ENCODE measurements at regions not wholly inside any gene's neighbourhood (a gene's known extent, or its start where the extent isn't known, plus 50 kb on each side); places are given as distances from the start of the nearest gene placed in this dataset.

DNA sequence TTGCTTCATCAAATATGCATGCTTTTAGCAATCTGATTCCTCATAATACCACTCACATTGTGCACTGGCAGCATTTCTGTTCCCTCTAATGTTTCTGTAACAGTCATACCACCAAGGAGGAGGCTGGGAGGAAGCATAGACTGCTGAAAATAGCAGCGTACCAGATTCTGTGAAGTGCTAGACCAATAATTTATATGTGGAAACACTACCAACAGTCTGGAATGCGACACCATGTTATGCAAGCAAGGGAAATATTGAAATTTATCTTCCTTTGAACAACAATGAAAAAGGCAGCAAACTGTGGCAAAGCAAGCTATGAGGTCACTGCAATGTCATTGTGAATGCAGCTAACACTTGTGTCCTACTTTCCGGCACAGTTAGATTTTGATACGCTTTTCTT is 1388.0 kb downstream of the EFNB2 start:
- Mint-ChIP-seq H3K27me3 (peaks cover 4 to 9% of the 10 kb centered on the region in 2 donors), H3K36me3 (no peaks in the 10 kb centered on the region), H3K27ac (no peak overlapping the region), H3K4me3 (no peak overlapping the region), H3K4me1 (no peaks in the 10 kb centered on the region), H3K9me3 (no peaks in the 10 kb centered on the region)
- no CpG with 5 or more reads among the region's 4 CpGs for WGBS (ENCODE audit: insufficient coverage)
- ChIA-PET CTCF (no interaction called here), POLR2A (no interaction called here)
- Histone ChIP-seq H3K9me3 (no peaks in the 10 kb centered on the region), H3K4me1 (ENCODE audit: control insufficient read depth in 1 of 2, extremely low read depth in 1 of 2, insufficient read depth in 2 of 2, low read length in 2 of 2) (no peaks in the 10 kb centered on the region), H3K27ac (ENCODE audit: low read length) (no peak overlapping the region), H3K36me3 (ENCODE audit: control insufficient read depth in 2 of 2, extremely low read depth in 1 of 2, insufficient read depth in 1 of 2, low read length in 1 of 2) (no peaks in the 10 kb centered on the region), H3K4me3 (ENCODE audit: control insufficient read depth in 1 of 2, extremely low read depth in 1 of 2, low read length in 1 of 2) (no peak overlapping the region), H3K27me3 (replicated peaks in 1 of 2; ENCODE audit: control insufficient read depth in 2 of 2, extremely low read depth in 1 of 2, insufficient read depth in 2 of 2, low read length in 1 of 2) (no peaks in the 10 kb centered on the region)
- DNase-seq (no peak), ATAC-seq (replicated peaks in 1 of 4) (no peak)

DNA sequence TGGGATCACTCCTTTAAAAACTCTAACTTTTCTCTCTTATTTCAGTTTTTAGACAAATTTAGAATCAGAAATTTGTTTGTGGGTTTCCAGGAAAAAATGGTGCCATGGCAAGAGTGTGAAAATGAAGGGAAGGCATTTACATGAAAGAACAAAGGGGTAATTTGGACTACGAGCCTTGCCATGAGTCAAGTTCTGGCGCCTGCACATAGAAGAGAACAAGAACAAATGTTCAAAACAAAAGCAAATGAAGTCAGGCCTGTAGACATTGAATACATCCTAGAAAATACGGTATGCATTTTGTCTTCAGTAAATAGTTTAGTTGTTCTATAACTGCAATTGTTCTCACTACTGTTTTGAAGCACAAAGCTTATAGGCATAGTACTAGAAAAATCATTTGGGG is 1390.5 kb downstream of the EFNB2 start:
- Histone ChIP-seq H3K4me1 (ENCODE audit: control insufficient read depth in 1 of 2, extremely low read depth in 1 of 2, insufficient read depth in 2 of 2, low read length in 2 of 2) (no peaks in the 10 kb centered on the region), H3K27ac (ENCODE audit: low read length) (no peak overlapping the region), H3K4me3 (ENCODE audit: control insufficient read depth in 1 of 2, extremely low read depth in 1 of 2, low read length in 1 of 2) (no peak overlapping the region), H3K36me3 (ENCODE audit: control insufficient read depth in 2 of 2, extremely low read depth in 1 of 2, insufficient read depth in 1 of 2, low read length in 1 of 2) (no peaks in the 10 kb centered on the region), H3K9me3 (no peaks in the 10 kb centered on the region), H3K27me3 (replicated peaks in 1 of 2; ENCODE audit: control insufficient read depth in 2 of 2, extremely low read depth in 1 of 2, insufficient read depth in 2 of 2, low read length in 1 of 2) (no peaks in the 10 kb centered on the region)
- ATAC-seq (replicated peaks in 1 of 4) (no peak), DNase-seq (no peak)
- Mint-ChIP-seq H3K4me3 (no peak overlapping the region), H3K27me3 (peaks cover 0 to under 1% of the 10 kb centered on the region in 2 donors), H3K27ac (no peak overlapping the region), H3K4me1 (peaks cover 7 to 9% (median 8%) of the 10 kb centered on the region in 3 donors), H3K36me3 (no peaks in the 10 kb centered on the region), H3K9me3 (no peaks in the 10 kb centered on the region)
- 92% methylated on average over 2 of the region's 3 CpGs for WGBS (ENCODE audit: insufficient coverage)
- ChIA-PET POLR2A (no interaction called here), CTCF (no interaction called here)

DNA sequence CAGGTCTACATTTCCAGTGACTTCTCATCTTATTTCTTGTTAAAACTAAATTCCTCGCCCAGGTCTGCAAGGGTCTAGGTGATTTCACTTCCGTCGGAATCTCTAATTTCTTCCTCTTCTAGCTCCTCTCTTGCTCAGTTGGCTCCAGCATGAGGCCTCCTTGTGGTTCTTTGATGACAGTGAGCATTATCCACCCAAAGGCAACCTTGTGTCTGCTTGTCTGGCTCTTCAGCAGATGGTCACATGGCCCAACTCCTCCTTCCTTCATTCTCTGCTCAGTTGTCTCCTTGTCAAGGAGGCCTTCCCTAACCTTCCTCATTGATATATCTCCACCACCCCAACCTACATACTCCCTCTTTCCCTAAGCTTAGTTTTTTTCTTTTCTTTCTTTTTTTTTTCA is 1391.4 kb downstream of the EFNB2 start:
- Mint-ChIP-seq H3K27me3 (no peaks in the 10 kb centered on the region), H3K36me3 (no peaks in the 10 kb centered on the region), H3K4me3 (no peak overlapping the region), H3K9me3 (no peaks in the 10 kb centered on the region), H3K27ac (no peak overlapping the region), H3K4me1 (peaks cover 14 to 18% (median 16%) of the 10 kb centered on the region in 3 donors)
- peaks cover 2 to 3% of the 10 kb centered on the region in 2 experiments for H3K4me1 ChIP-seq (ENCODE audit: control insufficient read depth in 1 of 2, extremely low read depth in 1 of 2, insufficient read depth in 2 of 2, low read length in 2 of 2)
- DNase-seq (no peak), ATAC-seq (replicated peaks in 1 of 4) (no peak)
- no peak overlapping the region for H3K27ac ChIP-seq (ENCODE audit: low read length)
- no peak overlapping the region for H3K4me3 ChIP-seq (ENCODE audit: control insufficient read depth in 1 of 2, extremely low read depth in 1 of 2, low read length in 1 of 2)
- ChIA-PET CTCF (no interaction called here), POLR2A (no interaction called here)
- no peaks in the 10 kb centered on the region for H3K9me3 ChIP-seq
- no peaks in the 10 kb centered on the region for H3K27me3 ChIP-seq (replicated peaks in 1 of 2; ENCODE audit: control insufficient read depth in 2 of 2, extremely low read depth in 1 of 2, insufficient read depth in 2 of 2, low read length in 1 of 2)
- no peaks in the 10 kb centered on the region for H3K36me3 ChIP-seq (ENCODE audit: control insufficient read depth in 2 of 2, extremely low read depth in 1 of 2, insufficient read depth in 1 of 2, low read length in 1 of 2)
- WGBS (ENCODE audit: insufficient coverage), result 85% methylated on average over 2 of the region's 3 CpGs

DNA sequence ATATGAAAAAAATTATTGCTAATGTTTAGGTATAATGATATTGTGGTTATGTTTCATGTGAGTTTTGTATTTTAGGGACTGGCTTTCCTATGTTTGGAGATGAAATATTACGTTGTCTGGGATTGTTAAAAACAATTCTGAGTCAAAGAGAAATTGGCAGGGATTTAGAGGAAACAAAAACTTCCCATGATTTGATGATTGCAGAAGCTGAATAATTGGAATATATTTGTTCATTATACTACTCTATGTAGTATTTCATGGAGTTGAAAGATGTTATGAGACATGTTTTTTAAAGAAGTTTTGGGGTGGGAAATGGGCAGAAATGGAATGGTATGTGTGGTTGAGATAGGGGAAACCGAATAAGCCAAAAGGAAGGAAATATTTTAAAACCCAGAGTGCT is 1392.9 kb downstream of the EFNB2 start:
- WGBS (ENCODE audit: insufficient coverage), result no CpG with 5 or more reads among the region's 2 CpGs
- Histone ChIP-seq H3K9me3 (no peaks in the 10 kb centered on the region), H3K4me3 (ENCODE audit: control insufficient read depth in 1 of 2, extremely low read depth in 1 of 2, low read length in 1 of 2) (no peak overlapping the region), H3K27me3 (replicated peaks in 1 of 2; ENCODE audit: control insufficient read depth in 2 of 2, extremely low read depth in 1 of 2, insufficient read depth in 2 of 2, low read length in 1 of 2) (no peaks in the 10 kb centered on the region), H3K4me1 (ENCODE audit: control insufficient read depth in 1 of 2, extremely low read depth in 1 of 2, insufficient read depth in 2 of 2, low read length in 2 of 2) (peaks cover 4% of the 10 kb centered on the region in 2 experiments), H3K27ac (ENCODE audit: low read length) (no peak overlapping the region), H3K36me3 (ENCODE audit: control insufficient read depth in 2 of 2, extremely low read depth in 1 of 2, insufficient read depth in 1 of 2, low read length in 1 of 2) (no peaks in the 10 kb centered on the region)
- H3K4me3 Mint-ChIP-seq, result no peak overlapping the region
- no peak overlapping the region for H3K27ac Mint-ChIP-seq
- DNase-seq (no peak), ATAC-seq (replicated peaks in 1 of 4) (no peak)
- H3K4me1 Mint-ChIP-seq, result peaks cover 15 to 20% (median 19%) of the 10 kb centered on the region in 3 donors
- H3K27me3 Mint-ChIP-seq, result no peaks in the 10 kb centered on the region
- ChIA-PET CTCF (interaction anchor here in 1 of 2 donors (0.6 kb wide), 1 partner anchor 369 kb away, joined by 3 read pairs; no protein-coding TSS in a partner anchor), POLR2A (no interaction called here)
- H3K36me3 Mint-ChIP-seq, result no peaks in the 10 kb centered on the region
- H3K9me3 Mint-ChIP-seq, result no peaks in the 10 kb centered on the region

DNA sequence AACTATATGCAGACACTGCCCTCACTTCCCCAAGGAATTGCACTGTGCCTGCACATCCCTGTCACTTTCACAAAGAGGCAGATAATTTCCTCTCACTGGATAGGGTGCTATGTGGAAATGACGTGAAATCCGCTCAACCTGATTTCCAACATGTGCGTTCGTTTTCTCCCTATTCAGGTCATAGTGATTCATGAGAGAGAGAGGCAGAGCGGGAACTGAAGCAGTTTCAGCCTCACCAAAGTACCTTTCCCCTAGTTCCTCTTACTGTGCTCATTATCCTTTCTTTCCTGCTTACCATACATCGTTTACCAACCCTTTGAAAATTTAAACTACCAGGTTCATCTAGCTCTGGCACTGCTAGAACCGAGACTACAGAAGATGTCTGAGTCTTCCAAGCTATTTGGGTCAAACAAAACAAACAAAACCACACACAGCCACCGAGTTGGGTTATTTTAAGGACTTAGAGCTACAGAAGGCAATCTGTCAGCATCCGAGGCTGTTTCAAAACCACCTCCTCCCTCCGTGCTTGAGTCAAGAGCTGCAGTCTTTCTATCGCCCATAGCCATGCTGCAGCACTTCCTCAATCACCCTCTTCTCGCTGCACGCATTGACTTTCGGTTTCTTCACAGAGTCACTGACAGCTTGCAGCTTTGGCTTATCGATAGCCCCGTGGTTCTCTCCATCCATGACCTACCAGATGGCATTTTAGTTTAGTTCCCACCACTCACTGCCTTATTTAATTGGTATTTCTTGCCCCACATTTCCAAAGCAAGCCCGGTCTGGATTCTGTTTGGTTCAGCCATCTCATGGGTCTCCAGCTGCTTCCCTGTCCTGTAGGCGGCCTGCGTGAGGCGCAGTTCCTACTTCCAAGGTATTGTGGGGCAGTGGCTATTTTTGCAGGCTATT is 1395.8 kb downstream of the EFNB2 start:
- Histone ChIP-seq H3K27me3 (replicated peaks in 1 of 2; ENCODE audit: control insufficient read depth in 2 of 2, extremely low read depth in 1 of 2, insufficient read depth in 2 of 2, low read length in 1 of 2) (no peaks in the 10 kb centered on the region), H3K4me3 (ENCODE audit: control insufficient read depth in 1 of 2, extremely low read depth in 1 of 2, low read length in 1 of 2) (peak overlapping the region; percentile 64 to 74), H3K4me1 (ENCODE audit: control insufficient read depth in 1 of 2, extremely low read depth in 1 of 2, insufficient read depth in 2 of 2, low read length in 2 of 2) (peaks cover 4% of the 10 kb centered on the region in 2 experiments), H3K27ac (ENCODE audit: low read length) (peak overlapping the region; percentile 87), H3K36me3 (ENCODE audit: control insufficient read depth in 2 of 2, extremely low read depth in 1 of 2, insufficient read depth in 1 of 2, low read length in 1 of 2) (no peaks in the 10 kb centered on the region), H3K9me3 (no peaks in the 10 kb centered on the region)
- peaks cover 15 to 20% (median 19%) of the 10 kb centered on the region in 3 donors for H3K4me1 Mint-ChIP-seq
- under 1% methylated on average over 12 of the region's 20 CpGs for WGBS (ENCODE audit: insufficient coverage)
- peak; percentile 33 to 76 (median 51) for DNase-seq
- H3K4me3 Mint-ChIP-seq, result peak overlapping the region; percentile 81 to 91 (median 90)
- CTCF ChIA-PET, result interaction anchor here (0.6 to 1.3 kb wide), 6 partner anchors 33 to 1781 kb away, joined by 3 to 8 read pairs (median 3); no protein-coding TSS in a partner anchor
- H3K36me3 Mint-ChIP-seq, result no peaks in the 10 kb centered on the region
- POLR2A ChIA-PET, result interaction anchor here in 1 of 2 donors (0.6 kb wide), 1 partner anchor 219 kb away, joined by 3 read pairs; no protein-coding TSS in a partner anchor
- no peaks in the 10 kb centered on the region for H3K9me3 Mint-ChIP-seq
- H3K27me3 Mint-ChIP-seq, result no peaks in the 10 kb centered on the region
- peak; percentile 90 to 92 (median 92) for ATAC-seq (replicated peaks in 1 of 4)
- peak overlapping the region; percentile 98 to 99 for H3K27ac Mint-ChIP-seq

DNA sequence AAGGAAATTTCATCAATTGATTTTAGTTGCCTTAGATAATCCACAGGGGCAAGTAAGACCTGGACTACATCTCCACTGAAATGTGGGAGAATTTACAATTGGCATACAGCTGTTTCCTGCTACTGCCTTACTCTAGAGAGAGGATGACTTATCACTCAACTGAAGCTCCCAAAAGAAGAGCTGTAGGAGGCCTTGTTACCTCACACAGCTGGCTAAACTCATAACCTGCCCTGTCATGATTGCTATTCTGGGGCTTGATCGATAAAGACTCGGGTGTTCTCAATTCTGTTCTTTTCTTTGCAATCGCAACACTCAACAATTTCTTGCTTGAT is 1396.4 kb downstream of the EFNB2 start:
- ATAC-seq (replicated peaks in 1 of 4), result peak in 3 of 4 experiments; percentile 1 to 3 (median 2)
- peak overlapping the region; percentile 64 to 74 for H3K4me3 ChIP-seq (ENCODE audit: control insufficient read depth in 1 of 2, extremely low read depth in 1 of 2, low read length in 1 of 2)
- CTCF ChIA-PET, result interaction anchor here (1.0 to 1.3 kb wide), 2 partner anchors 63 kb away, joined by 3 to 6 read pairs; no protein-coding TSS in a partner anchor
- Mint-ChIP-seq H3K27me3 (no peaks in the 10 kb centered on the region), H3K9me3 (no peaks in the 10 kb centered on the region), H3K36me3 (no peaks in the 10 kb centered on the region), H3K4me1 (peaks cover 15 to 20% (median 19%) of the 10 kb centered on the region in 3 donors), H3K4me3 (peak overlapping the region; percentile 81 to 91 (median 90)), H3K27ac (peak overlapping the region; percentile 98 to 99)
- WGBS (ENCODE audit: insufficient coverage), result 35% methylated on average over 2 of the region's 3 CpGs
- H3K9me3 ChIP-seq, result no peaks in the 10 kb centered on the region
- no peak for DNase-seq
- no peaks in the 10 kb centered on the region for H3K27me3 ChIP-seq (replicated peaks in 1 of 2; ENCODE audit: control insufficient read depth in 2 of 2, extremely low read depth in 1 of 2, insufficient read depth in 2 of 2, low read length in 1 of 2)
- H3K4me1 ChIP-seq (ENCODE audit: control insufficient read depth in 1 of 2, extremely low read depth in 1 of 2, insufficient read depth in 2 of 2, low read length in 2 of 2), result peaks cover 4% of the 10 kb centered on the region in 2 experiments
- POLR2A ChIA-PET, result interaction anchor here in 1 of 2 donors (0.6 kb wide), 1 partner anchor 218 kb away, joined by 3 read pairs; no protein-coding TSS in a partner anchor
- no peaks in the 10 kb centered on the region for H3K36me3 ChIP-seq (ENCODE audit: control insufficient read depth in 2 of 2, extremely low read depth in 1 of 2, insufficient read depth in 1 of 2, low read length in 1 of 2)
- H3K27ac ChIP-seq (ENCODE audit: low read length), result peak overlapping the region; percentile 87
